ENCODE measurements at regions not wholly inside any gene's neighbourhood (a gene's known extent, or its start where the extent isn't known, plus 50 kb on each side); places are given as distances from the start of the nearest gene placed in this dataset.
A peak's percentile ranks its signal among the peaks of the same experiment; 100 is the strongest.

- DNase-seq (ENCODE audit: low read depth, low spot score): no peak
Observed at GRCh38 chr2:199707593-199708185, 143.3 kb downstream of the FTCDNL1 start.

DNA sequence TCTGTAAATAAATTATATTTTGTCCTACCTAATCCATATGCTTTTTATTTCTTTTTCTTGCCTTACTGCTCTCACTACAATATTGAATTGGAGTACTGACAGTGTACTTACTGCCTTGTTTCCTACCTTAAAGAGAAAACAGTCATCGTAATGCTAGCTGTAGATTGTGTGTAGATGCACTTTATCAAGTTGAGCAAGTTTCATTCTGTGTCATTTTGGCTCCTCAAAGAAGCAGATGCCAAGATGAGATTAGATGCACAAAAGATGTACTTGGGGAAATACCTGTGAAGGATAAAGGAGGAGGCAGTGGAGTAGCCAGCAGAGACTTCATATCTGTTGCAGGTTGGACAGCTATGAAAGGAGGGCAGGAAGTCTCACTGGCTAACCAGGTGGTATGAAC lies 145.5 kb downstream of the FTCDNL1 start:
- no peak for DNase-seq (ENCODE audit: low read depth, low spot score)

DNA sequence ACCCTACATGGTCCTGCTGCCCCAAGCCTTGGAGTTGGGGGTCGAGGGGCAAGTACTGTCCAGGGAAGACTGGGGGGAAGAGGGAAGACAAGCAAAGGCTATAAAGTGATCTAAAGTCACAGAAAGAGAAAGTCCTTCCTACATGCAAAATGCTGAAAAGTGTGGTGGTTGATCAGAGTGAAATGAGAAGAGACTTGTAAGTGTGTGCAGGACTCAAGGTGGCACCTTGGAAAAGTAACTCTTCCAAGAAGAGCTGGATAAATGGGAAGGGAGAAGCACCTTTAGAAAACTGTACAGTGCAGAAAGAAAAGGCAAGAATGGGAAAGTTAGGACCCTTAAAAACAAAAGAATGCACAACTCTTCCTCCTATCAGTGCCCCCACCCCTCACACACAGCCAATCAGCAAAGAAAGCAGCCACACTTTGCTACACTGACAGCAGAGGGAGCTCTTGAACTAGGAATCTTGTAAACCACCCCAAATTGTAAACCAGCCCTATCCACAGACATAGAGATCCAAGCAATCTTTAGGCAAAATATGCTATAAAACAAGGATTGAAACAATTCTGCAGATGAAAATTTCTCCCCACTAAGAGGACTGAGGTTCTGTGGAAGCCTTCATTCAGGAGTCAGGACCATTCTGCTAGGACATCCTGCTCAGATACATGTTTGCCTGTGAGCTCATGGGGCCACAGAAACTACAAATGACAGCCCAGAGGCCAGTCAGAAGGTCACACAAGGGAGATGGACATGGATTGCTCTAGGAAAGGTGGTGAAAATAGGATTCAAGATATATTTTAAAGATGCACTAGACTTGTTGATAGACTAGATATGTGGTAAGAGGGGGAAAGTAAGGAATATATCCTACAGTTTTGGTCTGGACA lies 146.4 kb downstream of the FTCDNL1 start:
- peak; percentile 20 for DNase-seq (ENCODE audit: low read depth, low spot score)

- DNase-seq (ENCODE audit: low read depth, low spot score): no peak
Observed at GRCh38 chr2:199703199-199703598, 147.8 kb downstream of the FTCDNL1 start.

DNA sequence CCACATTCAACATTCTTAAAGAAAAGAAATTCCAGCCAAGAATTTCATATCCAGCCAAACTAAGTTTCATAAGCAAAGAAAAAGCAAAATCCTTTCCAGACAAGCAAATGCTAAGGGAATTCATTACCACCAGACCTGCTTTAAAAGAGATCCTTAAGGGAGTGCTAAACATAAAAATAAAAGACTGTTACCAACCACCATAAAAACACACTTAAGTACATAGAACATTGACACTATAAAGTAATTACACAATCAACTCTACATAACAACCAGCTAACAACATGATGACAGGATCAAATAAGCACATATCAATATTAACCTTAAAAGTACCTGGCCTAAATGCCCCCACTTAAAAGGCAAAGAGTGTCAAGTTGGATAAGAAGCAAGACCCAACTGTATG lies 153.5 kb downstream of the FTCDNL1 start:
- DNase-seq (ENCODE audit: low read depth, low spot score): no peak

GRCh38 chr2:199696048-199696447 lies 154.9 kb downstream of the FTCDNL1 start:
- no peak for DNase-seq (ENCODE audit: low read depth, low spot score)

- DNase-seq (ENCODE audit: low read depth, low spot score): no peak
Observed at GRCh38 chr2:199693861-199694260, 157.1 kb downstream of the FTCDNL1 start.

GRCh38 chr2:199692489-199692888 lies 158.5 kb downstream of the FTCDNL1 start:
- DNase-seq (ENCODE audit: low read depth, low spot score): no peak

GRCh38 chr2:199690225-199690624 lies 160.8 kb downstream of the FTCDNL1 start:
- no peak for DNase-seq (ENCODE audit: low read depth, low spot score)

DNA sequence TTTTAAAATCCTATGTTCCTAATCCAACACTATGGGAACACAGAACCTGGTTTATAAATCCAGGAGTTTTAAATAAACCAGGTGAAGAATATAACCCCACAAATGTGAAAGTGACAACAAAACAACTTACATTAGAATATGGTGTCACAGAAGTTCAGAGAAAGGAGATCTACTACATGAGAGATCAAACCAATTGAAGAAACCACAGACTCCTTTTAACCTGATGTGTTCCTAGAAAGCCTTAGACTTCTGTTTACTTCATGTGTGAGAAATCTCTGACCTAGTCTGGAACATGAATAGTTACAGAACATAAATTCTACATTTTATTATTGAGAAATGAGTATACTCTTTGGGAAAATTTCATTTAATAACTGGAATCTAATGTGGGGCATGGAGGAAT lies 165.3 kb downstream of the FTCDNL1 start:
- no peak for DNase-seq (ENCODE audit: low read depth, low spot score)

DNA sequence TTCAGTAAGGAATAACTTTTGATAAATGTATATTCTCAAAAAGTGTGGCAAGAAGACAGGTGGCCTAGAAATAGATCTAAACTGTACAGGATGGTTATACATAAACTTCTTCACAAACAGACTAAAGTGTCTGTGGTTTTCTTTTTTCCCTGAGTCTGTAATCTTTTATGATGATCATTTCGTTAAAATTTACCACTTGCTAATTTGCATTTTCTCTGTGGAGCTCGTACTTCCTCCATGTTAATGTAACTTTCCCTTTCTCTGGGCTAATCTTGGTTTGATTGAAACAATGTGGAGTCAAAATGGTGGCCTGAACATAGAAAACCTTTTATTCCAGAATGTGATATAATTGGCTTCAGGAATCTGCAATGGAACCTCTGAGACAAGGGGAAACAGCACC lies 166.2 kb downstream of the FTCDNL1 start:
- DNase-seq (ENCODE audit: low read depth, low spot score): no peak

- DNase-seq (ENCODE audit: low read depth, low spot score): no peak
Observed at GRCh38 chr2:199684168-199684567, 166.8 kb downstream of the FTCDNL1 start.

DNA sequence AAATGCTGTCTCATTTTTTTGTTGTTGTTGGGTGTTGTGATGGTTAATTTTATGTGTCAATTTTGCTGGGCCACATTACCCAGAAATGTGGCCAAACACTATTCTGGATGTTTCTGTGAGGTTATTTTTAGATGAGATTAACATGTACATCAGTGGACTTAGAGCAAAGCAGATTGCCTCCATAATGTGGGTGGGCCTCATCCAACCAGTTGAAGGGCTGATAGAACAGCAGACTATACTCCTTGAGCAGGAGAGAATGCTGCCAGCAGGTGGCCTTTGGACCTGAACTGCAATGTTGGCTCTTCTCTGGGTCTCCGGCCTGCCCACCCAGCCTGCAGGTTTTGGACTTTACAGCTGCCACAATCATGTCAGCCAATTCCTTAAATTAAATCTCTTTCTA lies 169.0 kb downstream of the FTCDNL1 start:
- no peak for DNase-seq (ENCODE audit: low read depth, low spot score)

- DNase-seq (ENCODE audit: low read depth, low spot score): no peak
Observed at GRCh38 chr2:199680482-199680881, 170.5 kb downstream of the FTCDNL1 start.

DNA sequence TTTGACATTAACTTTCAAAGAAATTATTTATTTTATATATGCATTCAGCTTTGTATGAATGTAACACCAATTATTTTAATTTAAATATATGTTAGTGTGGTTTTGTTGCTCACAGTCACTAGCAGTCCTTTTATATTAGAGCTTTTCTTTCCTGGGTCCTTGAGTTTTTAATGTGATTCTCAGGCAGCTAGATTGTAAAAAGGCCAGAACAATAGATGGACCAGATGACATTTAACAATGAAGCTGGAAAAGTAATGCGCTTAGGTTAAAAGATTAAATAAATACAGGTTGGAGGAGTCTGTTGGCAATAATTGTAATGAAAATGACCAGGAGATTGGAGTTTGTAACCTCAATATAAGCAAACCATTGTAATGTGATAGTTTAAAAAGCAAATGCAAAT lies 171.1 kb downstream of the FTCDNL1 start:
- DNase-seq (ENCODE audit: low read depth, low spot score): no peak

DNA sequence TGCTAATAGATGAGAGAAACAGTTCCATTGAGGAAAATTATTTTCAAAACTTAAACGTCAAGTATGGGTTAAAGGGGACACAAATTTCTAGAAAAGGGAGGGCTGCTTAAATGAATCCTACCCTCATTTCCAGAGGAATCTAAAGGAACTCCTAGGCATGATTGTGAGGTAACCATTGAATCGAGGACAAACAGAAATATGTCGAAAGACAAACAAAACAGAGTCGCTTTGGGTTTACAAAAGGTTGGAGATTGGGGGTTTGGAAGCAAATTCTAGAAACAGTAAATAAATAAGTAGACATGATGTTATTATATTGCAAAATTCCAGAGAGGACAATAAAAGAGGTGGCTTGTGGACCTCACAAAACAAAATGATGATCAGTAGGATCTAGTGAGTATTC lies 173.1 kb downstream of the FTCDNL1 start:
- no peak for DNase-seq (ENCODE audit: low read depth, low spot score)

GRCh38 chr2:199668645-199669044 lies 182.3 kb downstream of the FTCDNL1 start:
- no peak for DNase-seq (ENCODE audit: low read depth, low spot score)

GRCh38 chr2:199663157-199663556 lies 187.8 kb downstream of the FTCDNL1 start:
- DNase-seq (ENCODE audit: low read depth, low spot score): no peak

- no peak for DNase-seq (ENCODE audit: low read depth, low spot score)
Observed at GRCh38 chr2:199662255-199662654, 188.7 kb downstream of the FTCDNL1 start.

DNA sequence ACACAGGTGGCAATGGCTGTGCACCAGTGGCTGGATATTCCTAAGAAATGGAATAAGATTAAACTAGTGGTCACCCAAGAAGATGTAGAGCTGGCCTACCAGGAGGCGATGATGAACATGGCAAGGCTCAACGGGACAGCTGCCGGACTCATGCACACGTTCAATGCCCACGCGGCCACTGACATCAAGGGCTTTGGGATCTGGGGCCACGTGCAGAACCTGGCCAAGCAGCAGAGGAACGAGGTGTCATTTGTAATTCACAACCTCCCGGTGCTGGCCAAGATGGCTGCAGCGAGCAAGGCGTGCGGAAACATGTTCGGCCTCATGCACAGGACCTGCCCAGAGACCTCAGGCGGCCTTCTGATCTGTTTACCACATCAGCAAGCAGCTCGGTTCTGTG lies 190.8 kb downstream of the FTCDNL1 start:
- no peak for DNase-seq (ENCODE audit: low read depth, low spot score)

DNA sequence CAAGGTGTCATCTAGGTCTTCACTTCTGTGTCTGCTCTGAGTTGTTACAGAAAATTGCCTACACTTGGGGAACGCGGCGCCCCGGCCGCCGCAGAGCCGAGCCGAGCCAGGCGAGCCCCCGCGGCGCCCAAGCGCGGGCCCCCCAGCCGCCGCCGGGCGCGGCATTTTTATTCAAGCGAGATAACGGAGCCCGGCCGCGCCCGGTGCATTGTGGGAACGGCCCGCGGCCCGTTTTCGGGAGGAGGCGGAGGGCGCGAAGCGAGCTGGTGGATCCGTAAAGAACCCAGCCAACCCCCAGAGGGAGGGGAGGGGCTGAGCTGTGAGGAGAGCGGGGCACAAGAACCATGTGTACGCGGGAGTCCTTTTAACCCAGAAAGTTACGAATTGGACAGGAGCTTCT lies 191.8 kb downstream of the FTCDNL1 start:
- DNase-seq (ENCODE audit: low read depth, low spot score): peak; percentile 50

DNA sequence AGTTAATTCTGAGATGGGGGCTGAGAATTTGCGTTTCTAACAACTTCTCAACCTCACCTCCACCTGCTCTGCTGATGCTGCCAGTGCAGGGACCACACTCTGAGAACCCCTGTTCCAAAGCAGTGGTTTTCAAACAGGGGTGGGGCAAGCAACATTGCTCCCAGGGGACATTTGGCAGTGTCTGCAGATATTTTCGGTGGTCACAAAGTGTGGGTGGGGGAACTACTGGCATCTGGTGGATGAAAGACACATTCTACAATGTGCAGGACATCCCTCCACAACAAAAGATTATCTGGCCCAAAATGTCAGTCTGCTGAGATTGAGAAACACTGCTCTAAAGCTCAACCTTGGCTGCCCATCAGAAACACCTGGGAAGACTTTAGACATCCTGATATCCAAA lies 188.7 kb upstream of the SATB2 start:
- DNase-seq (ENCODE audit: low read depth, low spot score): no peak

DNA sequence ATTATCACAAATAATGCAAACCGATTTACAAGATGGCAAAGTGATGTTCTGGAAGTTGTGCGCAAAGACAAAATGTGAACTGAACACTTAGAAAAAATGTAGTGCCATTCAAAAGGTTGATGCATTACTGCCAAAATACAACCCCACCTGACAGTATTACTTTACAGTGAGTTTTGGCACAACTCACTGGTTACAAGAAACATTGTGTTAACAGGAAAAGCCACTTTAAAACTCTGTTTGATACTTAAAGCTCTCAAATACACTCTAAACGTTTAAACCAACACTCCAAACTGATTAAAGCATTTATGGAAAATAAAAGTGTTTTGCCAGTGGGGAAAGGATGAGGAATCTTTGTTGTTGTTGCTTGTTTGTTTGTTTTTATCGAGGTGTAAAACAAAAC lies 173.4 kb upstream of the SATB2 start:
- no peak for DNase-seq (ENCODE audit: low read depth, low spot score)

Measured in iPS DF 19.7 (cell line).